Activated CD8-positive, alpha-beta memory T cell treated with anti-CD3 and anti-CD28 coated beads, Interleukin-2, amount 10 ng/mL, durations not matched to agents 7 days and 5 days (primary cell): ENCODE measurements at regions not wholly inside any gene's neighbourhood (a gene's known extent, or its start where the extent isn't known, plus 50 kb on each side); places are given as distances from the start of the nearest gene placed in this dataset.

Source experiments
- ATAC-seq: fragments of 150-1000 bp; cut with Tn5 transposase; one replicate; pipeline ENCODE4 v1.10.0; 2021; ENCODE audit warnings: moderate library complexity
- CTCF ChIA-PET: fragments of 350-600 bp; sonication (Branson Sonifier 250); formaldehyde crosslinking; loops from one replicate; lab custom pipeline; 2021; ENCODE audit warnings: antibody characterized with exemption; lab: Charles Lee
- DNase-seq: peaks from one replicate; pipeline ENCODE4 v3.0.0-alpha.2; 2020
- H3K27ac Mint-ChIP-seq: one replicate; pipeline ENCODE4 v1.8.0; 2021; ENCODE audit warnings: mild to moderate bottlenecking, mixed read lengths
- H3K27me3 Mint-ChIP-seq: one replicate; pipeline ENCODE4 v1.8.0; 2021; ENCODE audit warnings: mixed read lengths
- H3K36me3 Mint-ChIP-seq: one replicate; pipeline ENCODE4 v1.8.0; 2021; ENCODE audit warnings: mild to moderate bottlenecking, mixed read lengths
- H3K4me1 Mint-ChIP-seq: one replicate; pipeline ENCODE4 v1.8.0; 2021; ENCODE audit warnings: mixed read lengths
- H3K4me3 Mint-ChIP-seq: one replicate; pipeline ENCODE4 v1.8.0; 2021; ENCODE audit warnings: mild to moderate bottlenecking, moderate library complexity, mixed read lengths
- H3K9me3 Mint-ChIP-seq: one replicate; pipeline ENCODE4 v1.8.0; 2022; ENCODE audit warnings: low read depth, mixed read lengths

- CTCF ChIA-PET = no interaction called here
- Mint-ChIP-seq H3K4me1 (peaks cover 9% of the 10 kb centered on the region), H3K36me3 (peaks cover 3% of the 10 kb centered on the region), H3K27ac (no peak overlapping the region), H3K4me3 (no peak overlapping the region), H3K27me3 (peaks cover 22% of the 10 kb centered on the region), H3K9me3 (no peaks in the 10 kb centered on the region)
- ATAC-seq (no peak), DNase-seq (no peak)
Observed at GRCh38 chr3:72353236-72354128, 494.8 kb downstream of the SHQ1 start.

GRCh38 chr3:72352176-72352575 is 496.1 kb downstream of the SHQ1 start:
- CTCF ChIA-PET = no interaction called here
- Mint-ChIP-seq H3K36me3 (peaks cover 3% of the 10 kb centered on the region), H3K9me3 (no peaks in the 10 kb centered on the region), H3K27ac (no peak overlapping the region), H3K4me3 (no peak overlapping the region), H3K4me1 (peaks cover 22% of the 10 kb centered on the region), H3K27me3 (peaks cover 23% of the 10 kb centered on the region)
- DNase-seq (no peak), ATAC-seq (no peak)

- no peaks in the 10 kb centered on the region for H3K9me3 Mint-ChIP-seq
- no peak overlapping the region for H3K27ac Mint-ChIP-seq
- peaks cover 28% of the 10 kb centered on the region for H3K4me1 Mint-ChIP-seq
- peaks cover 3% of the 10 kb centered on the region for H3K36me3 Mint-ChIP-seq
- peaks cover 22% of the 10 kb centered on the region for H3K27me3 Mint-ChIP-seq
- no peak overlapping the region for H3K4me3 Mint-ChIP-seq
- CTCF ChIA-PET = no interaction called here
- DNase-seq (no peak), ATAC-seq (no peak)
Observed at GRCh38 chr3:72351536-72351935, 496.7 kb downstream of the SHQ1 start.

GRCh38 chr3:72350761-72351505 is 497.3 kb downstream of the SHQ1 start:
- Mint-ChIP-seq H3K4me3 (no peak overlapping the region), H3K4me1 (peaks cover 31% of the 10 kb centered on the region), H3K27ac (no peak overlapping the region), H3K9me3 (no peaks in the 10 kb centered on the region), H3K27me3 (peaks cover 20% of the 10 kb centered on the region), H3K36me3 (peaks cover 3% of the 10 kb centered on the region)
- no peak for ATAC-seq
- CTCF ChIA-PET = no interaction called here
- no peak for DNase-seq

- no peak overlapping the region for H3K27ac Mint-ChIP-seq
- no peak for ATAC-seq
- CTCF ChIA-PET = interaction anchor here (1.3 to 1.4 kb wide), 2 partner anchors 59 to 637 kb away, joined by 3 read pairs; no protein-coding TSS in a partner anchor
- peaks cover 20% of the 10 kb centered on the region for H3K27me3 Mint-ChIP-seq
- no peak for DNase-seq
- H3K36me3 Mint-ChIP-seq = peaks cover 3% of the 10 kb centered on the region
- H3K9me3 Mint-ChIP-seq = no peaks in the 10 kb centered on the region
- H3K4me1 Mint-ChIP-seq = peaks cover 57% of the 10 kb centered on the region
- no peak overlapping the region for H3K4me3 Mint-ChIP-seq
Observed at GRCh38 chr3:72348357-72348756, 499.9 kb downstream of the SHQ1 start.

GRCh38 chr3:72347819-72348319 is 500.4 kb downstream of the SHQ1 start:
- ATAC-seq = peak; percentile 59
- Mint-ChIP-seq H3K4me1 (peaks cover 62% of the 10 kb centered on the region), H3K4me3 (no peak overlapping the region), H3K9me3 (no peaks in the 10 kb centered on the region), H3K36me3 (peaks cover 3% of the 10 kb centered on the region), H3K27me3 (peaks cover 20% of the 10 kb centered on the region), H3K27ac (peak overlapping the region; percentile 30)
- DNase-seq = peak; percentile 87
- CTCF ChIA-PET = interaction anchor here (1.3 to 1.4 kb wide), 2 partner anchors 59 to 637 kb away, joined by 3 read pairs; no protein-coding TSS in a partner anchor

GRCh38 chr3:72346526-72346926 is 501.7 kb downstream of the SHQ1 start:
- ATAC-seq (peak; percentile 22), DNase-seq (no peak)
- no peaks in the 10 kb centered on the region for H3K9me3 Mint-ChIP-seq
- H3K4me1 Mint-ChIP-seq = peaks cover 68% of the 10 kb centered on the region
- H3K4me3 Mint-ChIP-seq = no peak overlapping the region
- CTCF ChIA-PET = no interaction called here
- H3K27ac Mint-ChIP-seq = peak overlapping the region; percentile 69
- H3K36me3 Mint-ChIP-seq = peaks cover 3% of the 10 kb centered on the region
- peaks cover 20% of the 10 kb centered on the region for H3K27me3 Mint-ChIP-seq

- no peak for ATAC-seq
- Mint-ChIP-seq H3K36me3 (peaks cover 3% of the 10 kb centered on the region), H3K27me3 (peaks cover 17% of the 10 kb centered on the region), H3K27ac (peak overlapping the region; percentile 69), H3K9me3 (no peaks in the 10 kb centered on the region), H3K4me3 (no peak overlapping the region), H3K4me1 (peaks cover 68% of the 10 kb centered on the region)
- CTCF ChIA-PET = no interaction called here
- DNase-seq = no peak
Observed at GRCh38 chr3:72345980-72346379, 502.3 kb downstream of the SHQ1 start.

GRCh38 chr3:72345237-72345878 is 502.9 kb downstream of the SHQ1 start:
- Mint-ChIP-seq H3K4me3 (no peak overlapping the region), H3K27ac (peak overlapping the region; percentile 69), H3K27me3 (peaks cover 14% of the 10 kb centered on the region), H3K36me3 (peaks cover 3% of the 10 kb centered on the region), H3K4me1 (peaks cover 68% of the 10 kb centered on the region), H3K9me3 (no peaks in the 10 kb centered on the region)
- CTCF ChIA-PET = no interaction called here
- DNase-seq = no peak
- ATAC-seq = peak; percentile 37

GRCh38 chr3:72344647-72345046 is 503.6 kb downstream of the SHQ1 start:
- no peak overlapping the region for H3K4me3 Mint-ChIP-seq
- ATAC-seq = no peak
- H3K27me3 Mint-ChIP-seq = peaks cover 10% of the 10 kb centered on the region
- H3K36me3 Mint-ChIP-seq = peaks cover 3% of the 10 kb centered on the region
- H3K9me3 Mint-ChIP-seq = no peaks in the 10 kb centered on the region
- CTCF ChIA-PET = no interaction called here
- no peak for DNase-seq
- no peak overlapping the region for H3K27ac Mint-ChIP-seq
- peaks cover 68% of the 10 kb centered on the region for H3K4me1 Mint-ChIP-seq

GRCh38 chr3:72344236-72344635 is 504.0 kb downstream of the SHQ1 start:
- Mint-ChIP-seq H3K9me3 (no peaks in the 10 kb centered on the region), H3K36me3 (peaks cover 3% of the 10 kb centered on the region), H3K27ac (peak overlapping the region; percentile 29), H3K4me3 (no peak overlapping the region), H3K4me1 (peaks cover 67% of the 10 kb centered on the region), H3K27me3 (peaks cover 6% of the 10 kb centered on the region)
- CTCF ChIA-PET = no interaction called here
- DNase-seq (no peak), ATAC-seq (no peak)

GRCh38 chr3:72343078-72343477 is 505.2 kb downstream of the SHQ1 start:
- Mint-ChIP-seq H3K36me3 (no peaks in the 10 kb centered on the region), H3K27ac (peak overlapping the region; percentile 18), H3K27me3 (no peaks in the 10 kb centered on the region), H3K4me1 (peaks cover 57% of the 10 kb centered on the region), H3K4me3 (no peak overlapping the region), H3K9me3 (no peaks in the 10 kb centered on the region)
- peak; percentile 66 for ATAC-seq
- DNase-seq = peak; percentile 69
- CTCF ChIA-PET = no interaction called here

- H3K4me1 Mint-ChIP-seq = peaks cover 51% of the 10 kb centered on the region
- no peaks in the 10 kb centered on the region for H3K27me3 Mint-ChIP-seq
- CTCF ChIA-PET = no interaction called here
- no peaks in the 10 kb centered on the region for H3K9me3 Mint-ChIP-seq
- H3K4me3 Mint-ChIP-seq = no peak overlapping the region
- H3K27ac Mint-ChIP-seq = no peak overlapping the region
- DNase-seq = no peak
- no peaks in the 10 kb centered on the region for H3K36me3 Mint-ChIP-seq
- no peak for ATAC-seq
Observed at GRCh38 chr3:72342450-72342849, 505.8 kb downstream of the SHQ1 start.
